ENCODE measurements at regions not wholly inside any gene's neighbourhood (a gene's known extent, or its start where the extent isn't known, plus 50 kb on each side); places are given as distances from the start of the nearest gene placed in this dataset.

DNA sequence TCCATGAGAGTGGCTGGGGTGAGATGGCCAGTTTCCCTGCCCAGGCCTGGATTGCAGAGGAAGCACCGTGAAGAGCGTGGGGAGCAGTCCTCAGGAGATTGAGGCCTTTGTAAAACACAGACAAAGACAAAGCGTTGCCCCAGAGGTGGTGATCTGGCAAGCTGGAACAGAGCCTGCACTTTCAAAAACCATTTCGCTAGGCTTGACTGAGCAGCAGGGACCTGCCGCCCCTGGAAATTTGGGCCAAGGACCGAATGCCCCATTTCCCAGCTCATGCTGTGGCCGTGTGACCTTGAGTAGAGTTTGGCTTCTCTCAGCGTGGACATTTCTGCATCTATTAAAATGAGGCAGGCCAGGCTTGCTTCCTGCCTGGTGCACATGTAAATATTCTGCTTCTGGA, 381.4 kb downstream of the BCOR start:
- TF ChIP-seq, protein P1, sequence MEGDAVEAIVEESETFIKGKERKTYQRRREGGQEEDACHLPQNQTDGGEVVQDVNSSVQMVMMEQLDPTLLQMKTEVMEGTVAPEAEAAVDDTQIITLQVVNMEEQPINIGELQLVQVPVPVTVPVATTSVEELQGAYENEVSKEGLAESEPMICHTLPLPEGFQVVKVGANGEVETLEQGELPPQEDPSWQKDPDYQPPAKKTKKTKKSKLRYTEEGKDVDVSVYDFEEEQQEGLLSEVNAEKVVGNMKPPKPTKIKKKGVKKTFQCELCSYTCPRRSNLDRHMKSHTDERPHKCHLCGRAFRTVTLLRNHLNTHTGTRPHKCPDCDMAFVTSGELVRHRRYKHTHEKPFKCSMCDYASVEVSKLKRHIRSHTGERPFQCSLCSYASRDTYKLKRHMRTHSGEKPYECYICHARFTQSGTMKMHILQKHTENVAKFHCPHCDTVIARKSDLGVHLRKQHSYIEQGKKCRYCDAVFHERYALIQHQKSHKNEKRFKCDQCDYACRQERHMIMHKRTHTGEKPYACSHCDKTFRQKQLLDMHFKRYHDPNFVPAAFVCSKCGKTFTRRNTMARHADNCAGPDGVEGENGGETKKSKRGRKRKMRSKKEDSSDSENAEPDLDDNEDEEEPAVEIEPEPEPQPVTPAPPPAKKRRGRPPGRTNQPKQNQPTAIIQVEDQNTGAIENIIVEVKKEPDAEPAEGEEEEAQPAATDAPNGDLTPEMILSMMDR (IDR thresholded peaks at IDR 0.05): no peak
- TF ChIP-seq POLR2AphosphoS5 (IDR thresholded peaks at IDR 0.05) (no peak), EP300 (IDR thresholded peaks at IDR 0.05; ENCODE audit: low read depth) (no peak)

All from transverse colon (tissue), 4 donors.